ENCODE measurements at regions not wholly inside any gene's neighbourhood (a gene's known extent, or its start where the extent isn't known, plus 50 kb on each side); places are given as distances from the start of the nearest gene placed in this dataset.
"Not testable (repeated sequence)": the region's sequence is repeated elsewhere in the genome, so short reads cannot be mapped to it uniquely, and the experiment has no call there.

DNA sequence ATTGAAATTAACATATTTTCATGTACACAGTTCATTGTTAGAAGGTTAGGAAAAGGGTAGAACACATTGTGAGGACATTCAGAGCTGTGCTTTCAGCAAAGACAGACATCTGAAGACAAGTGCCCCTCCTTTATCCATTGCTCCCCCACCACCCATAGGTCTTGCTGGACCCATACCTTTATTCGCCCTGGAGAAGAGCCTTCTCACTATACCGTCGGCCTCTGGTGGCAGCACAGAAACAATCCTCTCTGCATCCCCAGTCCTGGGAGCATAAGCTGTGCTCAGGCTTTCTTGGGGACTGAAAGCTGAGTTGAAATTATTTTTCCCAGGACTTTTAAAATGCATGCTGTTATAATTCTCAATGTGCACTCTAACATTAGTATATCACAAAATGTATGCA, 372.3 kb downstream of the EPHA7 start:
- Mint-ChIP-seq H3K4me1 (no peaks in the 10 kb centered on the region), H3K4me3 (no peak overlapping the region), H3K27me3 (no peaks in the 10 kb centered on the region), H3K9me3 (no peaks in the 10 kb centered on the region), H3K27ac (no peak overlapping the region), H3K36me3 (no peaks in the 10 kb centered on the region)
- ATAC-seq (replicated peaks), result no peak
- no peak for DNase-seq

- Mint-ChIP-seq H3K4me1 (no peaks in the 10 kb centered on the region), H3K4me3 (no peak overlapping the region), H3K36me3 (no peaks in the 10 kb centered on the region), H3K9me3 (no peaks in the 10 kb centered on the region), H3K27ac (no peak overlapping the region), H3K27me3 (no peaks in the 10 kb centered on the region)
- no peak for DNase-seq
- ATAC-seq (replicated peaks), result no peak
Observed at GRCh38 chr6:93045156-93045555, 374.2 kb downstream of the EPHA7 start.

DNA sequence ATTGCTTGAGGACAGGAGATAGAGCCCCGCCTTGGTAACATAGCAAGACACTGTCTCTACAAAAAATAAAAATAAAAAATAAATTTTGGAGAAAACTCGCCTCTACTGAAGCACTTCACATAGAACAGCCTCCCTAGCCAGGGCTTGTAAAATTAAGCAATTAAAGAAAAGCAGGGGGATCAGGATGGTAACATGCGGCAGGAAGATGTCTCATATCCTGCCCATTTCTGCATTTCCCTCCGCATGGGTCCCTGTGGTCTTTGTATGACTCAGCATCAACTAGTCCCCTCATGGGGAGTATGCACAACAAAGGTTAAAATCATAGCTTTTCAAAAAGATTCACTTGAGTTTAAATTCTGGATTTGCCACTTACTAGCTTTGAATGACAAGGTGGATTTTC, 379.0 kb downstream of the EPHA7 start:
- DNase-seq (no peak), ATAC-seq (replicated peaks) (no peak)
- H3K27ac Mint-ChIP-seq, result no peak overlapping the region
- no peaks in the 10 kb centered on the region for H3K36me3 Mint-ChIP-seq
- H3K9me3 Mint-ChIP-seq, result peaks cover 13 to 16% of the 10 kb centered on the region in 2 donors
- H3K4me3 Mint-ChIP-seq, result no peak overlapping the region
- no peaks in the 10 kb centered on the region for H3K27me3 Mint-ChIP-seq
- no peaks in the 10 kb centered on the region for H3K4me1 Mint-ChIP-seq

DNA sequence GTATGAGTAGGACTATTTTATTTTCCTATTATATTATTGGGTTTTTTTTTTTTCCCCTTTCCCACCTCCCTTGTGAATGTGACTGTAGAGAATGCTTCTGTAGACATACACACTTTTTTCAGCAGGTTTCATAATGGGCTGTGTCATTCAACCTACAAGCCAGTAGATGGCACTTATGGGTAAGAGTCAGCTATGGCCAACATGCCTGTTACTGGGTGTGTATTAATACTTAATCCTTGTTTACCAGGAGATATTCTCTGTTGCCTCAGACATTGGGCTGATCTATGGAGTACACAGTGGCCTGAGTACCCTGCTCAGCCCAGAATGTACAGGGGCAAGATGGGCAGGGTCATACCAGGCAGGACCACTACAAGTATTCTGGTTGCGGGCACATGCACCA, 382.5 kb downstream of the EPHA7 start:
- no peaks in the 10 kb centered on the region for H3K4me1 Mint-ChIP-seq
- peaks cover 13 to 16% of the 10 kb centered on the region in 2 donors for H3K9me3 Mint-ChIP-seq

DNA sequence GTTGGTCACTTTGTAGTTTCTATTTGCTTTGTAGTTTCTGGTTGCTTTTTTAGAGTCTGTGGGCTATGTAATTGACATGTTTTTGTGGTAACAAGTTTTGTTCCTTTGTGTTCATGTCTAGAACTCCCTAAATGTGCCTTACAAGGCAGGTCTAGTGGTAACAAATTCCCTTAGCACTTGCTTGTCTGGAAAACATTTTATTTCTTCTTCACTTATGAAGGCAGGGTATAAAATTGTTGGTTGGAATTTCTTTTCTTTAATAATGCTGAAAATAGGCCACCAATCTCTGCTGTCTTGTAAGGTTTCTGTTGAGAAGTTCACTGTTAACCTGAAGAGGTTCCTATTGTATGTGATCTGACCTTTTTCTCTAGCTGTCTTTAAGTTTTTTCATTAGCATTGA, 383.6 kb downstream of the EPHA7 start:
- Mint-ChIP-seq H3K27me3 (no peaks in the 10 kb centered on the region), H3K27ac (no peak overlapping the region), H3K4me3 (no peak overlapping the region), H3K9me3 (peaks cover 13 to 16% of the 10 kb centered on the region in 2 donors), H3K4me1 (no peaks in the 10 kb centered on the region), H3K36me3 (no peaks in the 10 kb centered on the region)
- no peak for ATAC-seq (replicated peaks)
- DNase-seq, result no peak

More for the DNA sequence above, 382.5 kb downstream of the EPHA7 start:
- DNase-seq, result no peak
- H3K4me3 Mint-ChIP-seq, result no peak overlapping the region
- no peak for ATAC-seq (replicated peaks)
- no peaks in the 10 kb centered on the region for H3K36me3 Mint-ChIP-seq
- H3K27me3 Mint-ChIP-seq, result no peaks in the 10 kb centered on the region
- no peak overlapping the region for H3K27ac Mint-ChIP-seq

DNA sequence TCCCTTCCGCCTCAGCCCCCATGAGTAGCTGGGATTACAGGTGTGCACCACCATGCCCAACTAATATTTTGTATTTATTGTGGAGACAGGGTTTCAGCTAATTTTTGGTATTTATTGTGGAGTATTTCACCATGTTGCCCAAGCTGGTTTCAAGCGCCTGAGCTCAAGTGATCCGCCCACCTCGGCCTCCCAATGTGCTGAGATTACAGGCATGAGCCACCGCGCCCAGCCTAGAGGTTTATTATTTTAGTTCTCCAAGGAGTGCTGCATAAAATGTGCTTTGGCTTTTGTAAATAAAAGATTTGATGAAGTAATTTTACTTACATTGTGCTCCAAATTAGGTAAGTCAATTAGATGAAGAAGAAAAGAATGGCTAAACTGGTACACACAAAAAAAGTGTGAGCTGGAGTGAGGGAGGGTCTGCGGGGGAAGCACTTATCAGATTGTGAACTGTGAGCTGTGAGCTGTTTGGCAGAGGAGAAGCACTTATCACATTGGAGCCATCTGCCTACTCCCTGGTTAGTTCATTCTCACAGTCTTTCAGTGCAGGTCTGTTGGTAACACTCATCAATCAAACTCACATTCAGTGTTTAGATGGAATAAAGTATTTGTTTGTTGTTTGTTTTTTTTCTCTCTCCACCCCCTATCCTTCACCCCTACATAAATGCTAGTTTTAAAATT, 398.0 kb downstream of the EPHA7 start:
- DNase-seq (no peak), ATAC-seq (replicated peaks) (no peak)
- peaks cover 0 to 10% of the 10 kb centered on the region in 2 donors for H3K9me3 Mint-ChIP-seq
- H3K4me3 Mint-ChIP-seq, result no peak overlapping the region
- no peak overlapping the region for H3K27ac Mint-ChIP-seq
- H3K36me3 Mint-ChIP-seq, result no peaks in the 10 kb centered on the region
- no peaks in the 10 kb centered on the region for H3K27me3 Mint-ChIP-seq
- no peaks in the 10 kb centered on the region for H3K4me1 Mint-ChIP-seq

DNA sequence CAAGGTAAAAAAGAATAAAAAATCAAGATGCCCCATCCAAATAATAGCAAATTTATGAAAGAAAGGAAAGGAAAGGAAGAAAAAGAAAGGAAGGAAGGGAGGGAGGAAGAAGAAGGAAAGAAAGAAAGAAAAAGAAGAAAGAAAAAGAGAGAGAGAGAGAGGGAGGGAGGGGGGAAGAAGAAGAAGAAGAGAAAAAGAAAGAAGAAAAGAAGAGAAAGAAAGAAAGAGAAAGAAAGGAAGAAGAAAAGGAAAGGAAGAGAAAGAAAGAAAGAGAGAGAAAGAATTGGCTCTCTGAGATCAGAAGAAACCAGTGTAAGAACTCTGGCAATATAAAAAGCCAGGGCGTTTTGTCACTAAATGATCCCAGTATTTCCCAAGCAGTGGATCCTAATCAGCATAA, 401.7 kb downstream of the EPHA7 start:
- no peak for ATAC-seq (replicated peaks)
- no peaks in the 10 kb centered on the region for H3K36me3 Mint-ChIP-seq
- no peak overlapping the region for H3K4me3 Mint-ChIP-seq
- no peaks in the 10 kb centered on the region for H3K27me3 Mint-ChIP-seq
- no peak overlapping the region for H3K27ac Mint-ChIP-seq
- no peaks in the 10 kb centered on the region for H3K4me1 Mint-ChIP-seq
- DNase-seq, result no peak
- peaks cover 0 to 3% of the 10 kb centered on the region in 2 donors for H3K9me3 Mint-ChIP-seq

GRCh38 chr6:93017213-93017612, 402.1 kb downstream of the EPHA7 start:
- Mint-ChIP-seq H3K9me3 (peaks cover 0 to 3% of the 10 kb centered on the region in 2 donors), H3K36me3 (no peaks in the 10 kb centered on the region), H3K27ac (no peak overlapping the region), H3K27me3 (no peaks in the 10 kb centered on the region), H3K4me3 (no peak overlapping the region), H3K4me1 (no peaks in the 10 kb centered on the region)
- DNase-seq (no peak), ATAC-seq (replicated peaks) (no peak)

- DNase-seq, result no peak
- peaks cover 0 to 5% of the 10 kb centered on the region in 2 donors for H3K9me3 Mint-ChIP-seq
- H3K27me3 Mint-ChIP-seq, result no peaks in the 10 kb centered on the region
- ATAC-seq (replicated peaks), result no peak
- H3K27ac Mint-ChIP-seq, result no peak overlapping the region
- no peaks in the 10 kb centered on the region for H3K36me3 Mint-ChIP-seq
- H3K4me1 Mint-ChIP-seq, result no peaks in the 10 kb centered on the region
- H3K4me3 Mint-ChIP-seq, result no peak overlapping the region
Observed at GRCh38 chr6:93013054-93013453, 406.3 kb downstream of the EPHA7 start.

- Mint-ChIP-seq H3K36me3 (no peaks in the 10 kb centered on the region), H3K4me1 (no peaks in the 10 kb centered on the region), H3K4me3 (no peak overlapping the region), H3K27me3 (no peaks in the 10 kb centered on the region), H3K27ac (no peak overlapping the region), H3K9me3 (peaks cover 0 to 2% of the 10 kb centered on the region in 2 donors)
- DNase-seq, result no peak
- no peak for ATAC-seq (replicated peaks)
Observed at GRCh38 chr6:93008375-93008774, 411.0 kb downstream of the EPHA7 start.

DNA sequence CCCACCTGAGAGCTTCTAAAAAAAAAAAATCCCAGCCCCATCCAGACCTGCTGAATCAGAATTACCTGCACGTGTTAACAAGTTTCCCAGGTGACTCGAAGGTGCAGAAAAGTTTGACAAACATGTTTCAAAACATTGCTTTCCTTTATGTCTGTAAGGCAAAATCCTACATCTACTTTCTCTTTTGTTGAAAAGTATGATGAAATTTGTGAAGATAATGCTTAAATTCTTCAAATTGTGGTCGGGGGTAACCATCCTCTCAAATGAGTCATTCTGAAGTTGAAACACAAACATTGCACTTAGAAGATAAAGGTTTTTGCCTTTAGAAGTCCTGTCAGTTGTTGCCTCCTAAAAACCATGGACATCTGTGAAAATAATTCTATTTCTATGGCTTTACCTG, 429.7 kb downstream of the EPHA7 start:
- Mint-ChIP-seq H3K4me3 (no peak overlapping the region), H3K36me3 (no peaks in the 10 kb centered on the region), H3K27me3 (no peaks in the 10 kb centered on the region), H3K9me3 (no peaks in the 10 kb centered on the region), H3K27ac (no peak overlapping the region), H3K4me1 (no peaks in the 10 kb centered on the region)
- DNase-seq, result no peak
- ATAC-seq (replicated peaks), result no peak

DNA sequence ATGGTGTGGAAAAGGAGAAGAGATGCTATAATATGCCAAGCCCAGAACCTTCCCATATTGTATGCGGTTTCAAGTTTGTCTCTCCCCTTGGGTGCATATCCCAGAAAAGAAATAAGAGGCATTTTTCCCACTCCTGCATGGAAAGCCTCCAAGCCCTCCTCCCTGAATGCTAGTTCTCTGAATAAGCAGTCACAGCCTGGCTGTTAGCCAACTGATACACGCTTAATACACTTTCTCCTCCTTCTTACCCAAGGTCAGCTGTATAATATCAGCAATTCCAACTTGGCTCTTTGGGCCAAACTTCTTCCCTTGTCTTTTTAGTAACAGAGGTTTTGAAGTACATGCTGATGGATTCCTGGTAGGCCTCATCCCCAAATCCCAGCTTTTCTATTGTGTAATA, 440.1 kb downstream of the EPHA7 start:
- no peak overlapping the region for H3K27ac Mint-ChIP-seq
- ATAC-seq (replicated peaks), result no peak

DNA sequence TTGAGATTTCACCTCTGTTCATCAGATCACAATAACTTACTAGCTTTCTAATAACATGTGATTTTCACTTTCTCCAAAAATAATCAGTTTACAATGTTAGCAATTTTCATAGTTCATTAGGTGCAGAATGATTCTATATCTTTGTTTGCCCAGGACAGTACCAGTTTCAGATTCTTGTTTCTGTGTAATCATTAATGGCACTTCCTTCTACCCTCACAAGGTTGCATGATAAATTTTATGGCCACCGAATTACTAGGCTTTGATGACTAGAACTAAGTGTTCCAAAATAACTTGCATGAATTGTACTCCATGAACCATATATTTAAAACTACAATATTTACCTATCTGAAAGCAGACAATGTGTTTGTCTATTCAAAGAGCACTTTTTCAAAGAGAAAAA, 442.3 kb downstream of the EPHA7 start:
- Mint-ChIP-seq H3K9me3 (peaks cover 3% of the 10 kb centered on the region in 2 donors), H3K36me3 (no peaks in the 10 kb centered on the region), H3K4me3 (no peak overlapping the region), H3K27me3 (no peaks in the 10 kb centered on the region), H3K4me1 (no peaks in the 10 kb centered on the region), H3K27ac (no peak overlapping the region)
- DNase-seq, result no peak
- no peak for ATAC-seq (replicated peaks)

More for the DNA sequence above, 440.1 kb downstream of the EPHA7 start:
- Mint-ChIP-seq H3K4me3 (no peak overlapping the region), H3K9me3 (peaks cover 0 to 3% of the 10 kb centered on the region in 2 donors), H3K36me3 (no peaks in the 10 kb centered on the region), H3K27me3 (no peaks in the 10 kb centered on the region), H3K4me1 (no peaks in the 10 kb centered on the region)
- DNase-seq, result no peak

- H3K9me3 Mint-ChIP-seq, result no peaks in the 10 kb centered on the region
- DNase-seq (no peak), ATAC-seq (replicated peaks) (no peak)
- no peaks in the 10 kb centered on the region for H3K27me3 Mint-ChIP-seq
- no peaks in the 10 kb centered on the region for H3K4me1 Mint-ChIP-seq
- H3K27ac Mint-ChIP-seq, result no peak overlapping the region
- H3K36me3 Mint-ChIP-seq, result no peaks in the 10 kb centered on the region
- no peak overlapping the region for H3K4me3 Mint-ChIP-seq
Observed at GRCh38 chr6:92967362-92967761, 452.0 kb downstream of the EPHA7 start.

DNA sequence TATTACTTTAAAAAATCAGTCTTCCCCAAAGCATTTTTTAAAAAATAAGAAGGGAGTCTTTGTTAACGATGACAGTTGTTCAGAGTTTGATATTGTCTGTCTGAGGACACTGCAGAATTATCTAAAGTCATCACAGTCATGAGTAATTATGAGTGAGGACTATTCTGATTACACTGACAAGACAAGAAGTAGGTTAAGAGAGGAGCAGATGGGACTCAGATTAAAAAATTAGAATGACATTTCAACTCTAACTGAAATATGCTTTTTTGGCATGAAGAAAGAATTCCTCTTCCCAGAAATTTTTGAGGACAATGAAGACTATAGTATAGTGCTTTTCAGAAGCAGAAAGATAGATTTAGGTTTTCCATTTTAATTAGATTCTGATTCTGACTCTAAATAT, 456.5 kb downstream of the EPHA7 start:
- no peaks in the 10 kb centered on the region for H3K4me1 Mint-ChIP-seq
- H3K27me3 Mint-ChIP-seq, result no peaks in the 10 kb centered on the region
- no peak overlapping the region for H3K27ac Mint-ChIP-seq
- no peak overlapping the region for H3K4me3 Mint-ChIP-seq
- DNase-seq (no peak), ATAC-seq (replicated peaks) (no peak)
- peaks cover 3 to 7% of the 10 kb centered on the region in 2 donors for H3K9me3 Mint-ChIP-seq
- no peaks in the 10 kb centered on the region for H3K36me3 Mint-ChIP-seq

DNA sequence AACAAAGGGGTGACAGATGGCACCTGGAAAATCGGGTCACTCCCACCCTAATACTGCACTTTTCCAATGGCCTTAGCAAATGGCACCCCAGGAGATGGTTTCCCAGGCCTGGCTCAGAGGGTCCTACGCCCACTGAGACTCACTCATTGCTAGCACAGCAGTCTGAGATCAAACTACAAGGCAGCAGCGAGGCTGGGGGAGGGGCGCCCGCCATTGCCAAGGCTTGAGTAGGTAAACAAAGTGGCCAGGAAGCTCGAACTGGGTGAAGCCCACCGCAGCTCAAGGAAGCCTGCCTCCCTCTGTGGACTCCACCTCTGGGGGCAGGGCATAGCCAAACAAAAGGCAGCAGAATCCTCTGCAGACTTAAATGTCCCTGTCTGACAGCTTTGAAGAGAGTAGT, 467.2 kb downstream of the EPHA7 start:
- not testable (repeated sequence) for H3K4me3 Mint-ChIP-seq; H3K36me3 Mint-ChIP-seq; H3K27ac Mint-ChIP-seq; ATAC-seq (replicated peaks); H3K27me3 Mint-ChIP-seq; DNase-seq; H3K9me3 Mint-ChIP-seq; H3K4me1 Mint-ChIP-seq
